Activated CD4-positive, alpha-beta T cell treated with anti-CD3 and anti-CD28 coated beads, Interleukin-2, amount 10 ng/mL, durations not matched to agents 7 days and 5 days (primary cell): ENCODE measurements at regions not wholly inside any gene's neighbourhood (a gene's known extent, or its start where the extent isn't known, plus 50 kb on each side); places are given as distances from the start of the nearest gene placed in this dataset.

Source experiments
- CTCF ChIA-PET: fragments of 350-600 bp; sonication (Branson Sonifier 250); formaldehyde crosslinking; loops from one replicate; lab custom pipeline; 2021; ENCODE audit warnings: antibody characterized with exemption; lab: Charles Lee
- POLR2A ChIA-PET: fragments of 350-600 bp; sonication (Branson Sonifier 250); formaldehyde crosslinking; loops from one replicate; lab custom pipeline; 2021; ENCODE audit warnings: antibody characterized with exemption; lab: Charles Lee
- DNase-seq: peaks from one replicate; pipeline ENCODE4 v3.0.0-alpha.2; 2020
- H3K27ac Mint-ChIP-seq: one replicate; pipeline ENCODE4 v1.8.0; 2021; ENCODE audit warnings: mild to moderate bottlenecking, moderate library complexity, mixed read lengths
- H3K27me3 Mint-ChIP-seq: one replicate; pipeline ENCODE4 v1.8.0; 2021; ENCODE audit warnings: mixed read lengths
- H3K36me3 Mint-ChIP-seq: one replicate; pipeline ENCODE4 v1.8.0; 2021; ENCODE audit warnings: low read depth, mixed read lengths
- H3K4me1 Mint-ChIP-seq: one replicate; pipeline ENCODE4 v1.8.0; 2021; ENCODE audit warnings: mixed read lengths
- H3K4me3 Mint-ChIP-seq: one replicate; pipeline ENCODE4 v1.8.0; 2021; ENCODE audit warnings: mild to moderate bottlenecking, moderate library complexity, mixed read lengths
- H3K9me3 Mint-ChIP-seq: one replicate; pipeline ENCODE4 v1.8.0; 2021; ENCODE audit warnings: mixed read lengths

DNA sequence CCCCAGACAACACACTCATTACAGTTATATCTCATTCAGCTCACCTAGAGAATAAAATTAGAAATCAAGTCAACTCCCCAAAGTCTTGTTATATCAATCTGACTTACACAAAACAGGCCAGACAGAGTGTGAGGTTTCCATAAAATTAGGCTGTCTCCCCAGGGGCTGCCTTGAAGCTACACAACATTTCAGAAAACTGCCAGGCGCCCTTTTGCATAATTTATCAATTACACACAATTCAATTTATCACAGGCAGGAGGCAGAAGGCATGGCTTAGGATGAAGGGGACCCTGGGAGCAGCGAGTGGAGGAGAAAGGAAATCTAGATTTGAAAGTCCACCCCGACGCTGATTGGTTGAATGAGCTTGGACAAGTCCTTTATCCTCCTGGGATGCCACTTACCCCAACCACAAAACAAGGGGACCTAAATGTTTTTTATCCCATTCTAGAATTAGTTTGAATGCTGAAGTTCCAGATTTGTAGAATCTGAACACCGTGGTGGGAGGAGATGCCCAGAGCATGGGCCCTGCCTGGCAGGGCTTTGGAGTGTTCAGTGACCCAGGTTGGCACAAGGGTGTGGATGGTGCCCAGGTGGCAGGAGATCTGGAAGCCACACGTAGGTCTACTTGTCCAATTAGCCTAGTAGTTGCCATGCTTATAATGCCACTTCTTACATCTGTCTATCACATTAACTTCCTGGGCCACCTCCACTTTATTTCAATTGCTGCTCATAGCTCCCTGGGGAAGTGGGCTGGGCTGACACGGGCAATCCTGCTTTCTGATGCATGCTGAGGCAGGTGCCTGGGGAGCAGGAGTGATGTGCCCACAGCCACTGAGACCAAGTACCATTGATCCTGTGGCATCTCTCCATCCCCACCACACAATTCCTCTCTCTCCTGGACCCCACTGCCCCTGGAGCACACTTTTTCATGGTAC lies 119.8 kb upstream of the TLE3 start:
- no peaks in the 10 kb centered on the region for H3K4me1 Mint-ChIP-seq
- ChIA-PET POLR2A (no interaction called here), CTCF (interaction anchor here (1.2 kb wide), 1 partner anchor 9 kb away, joined by 3 read pairs; no protein-coding TSS in a partner anchor)
- no peak overlapping the region for H3K4me3 Mint-ChIP-seq
- no peak for DNase-seq
- H3K36me3 Mint-ChIP-seq = no peaks in the 10 kb centered on the region
- H3K9me3 Mint-ChIP-seq = no peaks in the 10 kb centered on the region
- no peak overlapping the region for H3K27ac Mint-ChIP-seq
- peaks cover 4% of the 10 kb centered on the region for H3K27me3 Mint-ChIP-seq

DNA sequence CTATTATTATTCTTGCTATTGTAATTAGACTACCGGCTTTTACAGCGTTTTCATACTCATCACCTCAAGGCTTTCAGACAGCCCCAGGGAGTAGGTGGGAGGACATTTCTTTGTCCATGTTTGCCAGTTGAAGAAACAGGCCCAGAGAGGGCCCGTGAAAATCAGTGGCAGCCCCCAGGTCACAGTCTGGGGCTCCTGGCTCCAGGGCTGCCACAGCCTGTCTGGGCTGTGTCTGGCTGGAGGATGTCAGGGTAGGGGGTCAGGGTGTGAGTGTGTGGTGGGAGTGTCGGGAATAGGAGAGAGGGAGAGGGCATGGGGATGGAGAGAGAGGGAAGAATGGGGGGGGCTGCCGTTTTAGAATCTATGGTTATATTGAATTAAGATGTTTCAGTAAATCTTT lies 118.2 kb upstream of the TLE3 start:
- no peak overlapping the region for H3K27ac Mint-ChIP-seq
- no peak for DNase-seq
- H3K27me3 Mint-ChIP-seq = peaks cover 6% of the 10 kb centered on the region
- no peaks in the 10 kb centered on the region for H3K9me3 Mint-ChIP-seq
- no peak overlapping the region for H3K4me3 Mint-ChIP-seq
- no peaks in the 10 kb centered on the region for H3K4me1 Mint-ChIP-seq
- ChIA-PET CTCF (no interaction called here), POLR2A (no interaction called here)
- no peaks in the 10 kb centered on the region for H3K36me3 Mint-ChIP-seq

DNA sequence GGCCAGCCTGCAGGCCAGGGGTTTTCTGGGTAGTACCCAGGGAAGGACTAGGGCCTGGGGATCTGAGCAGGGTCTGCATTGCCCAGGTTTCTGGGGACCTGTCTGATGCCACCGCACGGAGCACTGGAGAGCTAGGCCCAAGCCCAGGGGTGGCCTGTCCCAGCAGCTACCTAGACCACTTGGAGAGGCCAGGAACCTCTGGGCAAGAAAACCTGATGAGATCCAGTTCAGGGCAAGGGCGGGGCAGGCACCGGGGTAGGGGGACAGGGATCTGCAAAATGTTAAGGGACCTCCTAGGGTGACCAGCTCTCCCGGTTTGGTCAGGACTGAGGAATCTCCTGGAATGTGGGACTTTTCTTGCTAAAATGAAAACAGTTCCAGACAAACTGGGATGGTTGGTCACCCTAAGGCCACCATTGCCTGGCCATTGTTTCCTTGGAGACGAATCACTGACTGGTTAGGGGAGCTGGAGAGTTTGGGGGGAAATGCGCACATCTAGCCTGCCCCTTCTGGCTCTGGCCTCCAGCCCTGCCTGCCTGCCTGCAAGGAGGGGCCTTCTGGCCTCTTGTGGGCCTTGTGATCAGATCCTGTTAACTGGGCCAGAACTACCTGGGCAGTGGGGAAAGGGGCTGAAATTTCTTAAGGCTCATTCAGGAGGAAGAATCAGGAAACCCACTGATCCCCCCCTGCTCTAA lies 117.4 kb upstream of the TLE3 start:
- no peak for DNase-seq
- peaks cover 6% of the 10 kb centered on the region for H3K27me3 Mint-ChIP-seq
- H3K36me3 Mint-ChIP-seq = no peaks in the 10 kb centered on the region
- POLR2A ChIA-PET = no interaction called here
- H3K27ac Mint-ChIP-seq = no peak overlapping the region
- no peaks in the 10 kb centered on the region for H3K4me1 Mint-ChIP-seq
- H3K9me3 Mint-ChIP-seq = no peaks in the 10 kb centered on the region
- CTCF ChIA-PET = no interaction called here
- no peak overlapping the region for H3K4me3 Mint-ChIP-seq

DNA sequence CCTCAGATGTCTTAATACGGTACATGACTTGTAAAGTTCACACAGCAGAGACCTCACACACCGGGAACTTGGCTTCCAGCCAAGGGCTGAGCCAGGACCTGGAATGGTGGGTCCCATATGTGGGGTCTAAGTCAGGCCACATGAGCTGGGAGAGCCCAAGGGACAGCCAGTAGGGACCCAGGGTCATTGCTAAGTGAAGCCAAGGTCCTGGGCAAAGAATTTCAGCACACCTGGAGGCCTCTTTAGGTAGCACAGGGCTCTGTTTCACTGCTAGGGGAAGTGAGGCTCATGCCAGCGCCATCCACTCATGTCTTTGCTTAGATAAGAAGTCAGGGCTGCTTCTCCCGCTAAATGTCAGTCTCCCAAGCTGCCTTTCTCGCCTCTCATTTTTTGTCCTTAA lies 116.6 kb upstream of the TLE3 start:
- DNase-seq = no peak
- ChIA-PET POLR2A (no interaction called here), CTCF (no interaction called here)
- H3K4me3 Mint-ChIP-seq = no peak overlapping the region
- H3K36me3 Mint-ChIP-seq = no peaks in the 10 kb centered on the region
- H3K27me3 Mint-ChIP-seq = peaks cover 10% of the 10 kb centered on the region
- no peaks in the 10 kb centered on the region for H3K4me1 Mint-ChIP-seq
- H3K27ac Mint-ChIP-seq = no peak overlapping the region
- H3K9me3 Mint-ChIP-seq = no peaks in the 10 kb centered on the region

DNA sequence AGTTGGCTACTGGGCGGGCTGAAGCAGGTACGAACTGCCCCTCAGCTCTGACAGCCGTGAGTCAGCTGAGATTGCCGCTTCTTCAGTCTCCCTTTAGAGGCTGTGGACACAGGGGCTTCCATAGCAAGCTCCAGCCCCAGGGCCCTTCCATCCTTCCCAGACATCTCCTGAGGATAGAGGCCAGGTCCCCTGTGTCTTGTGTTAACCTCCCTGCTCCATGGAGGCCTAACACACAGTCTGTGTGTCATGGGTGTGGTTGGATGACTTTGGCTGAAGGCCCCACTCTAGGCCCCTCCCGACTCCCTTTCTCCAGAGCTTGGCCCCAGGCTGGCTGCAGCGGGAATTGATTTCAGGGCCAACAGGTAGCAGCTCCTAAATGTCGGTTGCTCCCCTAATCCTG lies 116.1 kb upstream of the TLE3 start:
- POLR2A ChIA-PET = no interaction called here
- CTCF ChIA-PET = no interaction called here
- H3K27ac Mint-ChIP-seq = no peak overlapping the region

DNA sequence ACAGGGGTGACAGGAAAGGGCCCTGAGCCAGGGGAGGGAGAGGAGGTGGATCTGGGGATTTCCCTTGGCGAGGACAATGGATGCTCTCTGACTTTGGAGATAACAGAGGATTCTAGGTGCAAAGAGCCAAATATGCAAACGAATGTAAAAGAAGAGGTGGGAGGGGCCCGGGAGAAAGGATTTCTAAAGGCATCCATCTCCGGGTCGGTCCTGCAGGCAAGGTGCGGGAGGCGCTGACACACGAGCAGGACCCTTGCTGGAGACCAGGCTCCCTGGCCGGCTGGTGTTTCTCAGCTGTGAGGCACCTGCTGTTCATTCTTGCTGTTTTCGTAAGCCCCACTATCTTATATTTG lies 115.2 kb upstream of the TLE3 start:
- H3K9me3 Mint-ChIP-seq = no peaks in the 10 kb centered on the region
- no peak overlapping the region for H3K4me3 Mint-ChIP-seq
- ChIA-PET CTCF (no interaction called here), POLR2A (no interaction called here)
- H3K27me3 Mint-ChIP-seq = peaks cover 6% of the 10 kb centered on the region
- H3K4me1 Mint-ChIP-seq = no peaks in the 10 kb centered on the region
- DNase-seq = no peak
- H3K27ac Mint-ChIP-seq = no peak overlapping the region
- H3K36me3 Mint-ChIP-seq = no peaks in the 10 kb centered on the region

More for the DNA sequence above, 116.1 kb upstream of the TLE3 start:
- Mint-ChIP-seq H3K4me3 (no peak overlapping the region), H3K36me3 (no peaks in the 10 kb centered on the region), H3K9me3 (no peaks in the 10 kb centered on the region), H3K4me1 (no peaks in the 10 kb centered on the region), H3K27me3 (peaks cover 7% of the 10 kb centered on the region)
- DNase-seq = no peak

DNA sequence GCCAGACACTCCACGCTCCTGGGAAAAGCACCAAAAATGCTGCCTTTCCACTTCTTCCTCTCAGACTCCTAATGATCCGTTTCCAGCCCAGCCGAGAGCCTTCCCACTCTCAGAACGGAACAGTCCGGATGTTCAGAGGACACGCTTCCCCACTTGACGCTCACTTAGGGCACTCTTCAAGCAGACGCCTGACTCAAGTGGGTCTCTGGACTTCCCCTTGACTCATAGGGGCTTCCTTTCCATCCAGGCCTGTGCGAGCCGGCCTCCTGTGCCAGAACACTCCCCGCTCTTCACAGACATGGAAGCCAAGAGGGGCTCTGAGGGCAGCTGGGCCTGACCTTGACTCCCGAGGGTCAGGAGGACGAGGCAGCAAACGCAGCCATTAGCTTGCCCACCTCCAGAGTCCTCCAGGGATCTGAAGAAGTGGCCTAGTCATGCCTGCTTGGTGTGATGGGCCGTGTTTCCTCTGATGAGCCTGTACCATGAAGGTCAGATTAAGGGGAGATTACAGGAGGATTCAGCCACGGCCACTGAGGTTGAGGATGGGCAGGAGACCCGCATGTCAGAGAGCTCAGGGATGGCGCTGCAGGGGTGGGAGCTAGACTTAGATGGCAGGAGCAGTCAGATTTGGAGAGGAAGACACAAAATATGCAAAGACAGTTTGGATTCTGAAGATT lies 114.7 kb upstream of the TLE3 start:
- POLR2A ChIA-PET = no interaction called here

DNA sequence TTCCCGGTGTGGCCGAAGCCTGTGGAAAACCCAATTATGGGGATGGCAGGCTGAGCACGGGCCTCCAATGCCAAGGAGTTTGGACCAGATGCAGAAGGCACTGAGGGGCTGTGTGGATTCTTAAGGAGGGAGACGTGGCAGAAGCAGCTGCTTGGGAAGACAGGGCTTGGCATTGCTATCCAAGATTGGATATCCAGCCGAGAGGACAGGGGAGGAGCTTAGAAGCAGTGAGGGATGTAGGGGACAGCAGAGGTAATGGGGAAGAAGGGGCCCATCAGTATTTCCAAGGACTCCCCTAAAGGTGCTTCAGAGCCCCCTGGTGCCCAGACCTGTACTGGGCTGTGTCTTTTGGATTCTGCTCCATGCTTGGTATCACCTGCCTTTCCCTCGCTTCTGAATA lies 112.8 kb upstream of the TLE3 start:
- Mint-ChIP-seq H3K27ac (no peak overlapping the region), H3K36me3 (no peaks in the 10 kb centered on the region), H3K27me3 (peaks cover 9% of the 10 kb centered on the region), H3K4me1 (no peaks in the 10 kb centered on the region), H3K4me3 (no peak overlapping the region), H3K9me3 (no peaks in the 10 kb centered on the region)
- no peak for DNase-seq
- ChIA-PET POLR2A (no interaction called here), CTCF (no interaction called here)

More for the DNA sequence above, 114.7 kb upstream of the TLE3 start:
- no peak overlapping the region for H3K27ac Mint-ChIP-seq
- no peak overlapping the region for H3K4me3 Mint-ChIP-seq
- no peak for DNase-seq
- no peaks in the 10 kb centered on the region for H3K36me3 Mint-ChIP-seq
- CTCF ChIA-PET = interaction anchor here (1.0 kb wide), 1 partner anchor 165 kb away, joined by 4 read pairs; no protein-coding TSS in a partner anchor
- H3K27me3 Mint-ChIP-seq = peaks cover 6% of the 10 kb centered on the region
- H3K9me3 Mint-ChIP-seq = no peaks in the 10 kb centered on the region
- no peaks in the 10 kb centered on the region for H3K4me1 Mint-ChIP-seq

DNA sequence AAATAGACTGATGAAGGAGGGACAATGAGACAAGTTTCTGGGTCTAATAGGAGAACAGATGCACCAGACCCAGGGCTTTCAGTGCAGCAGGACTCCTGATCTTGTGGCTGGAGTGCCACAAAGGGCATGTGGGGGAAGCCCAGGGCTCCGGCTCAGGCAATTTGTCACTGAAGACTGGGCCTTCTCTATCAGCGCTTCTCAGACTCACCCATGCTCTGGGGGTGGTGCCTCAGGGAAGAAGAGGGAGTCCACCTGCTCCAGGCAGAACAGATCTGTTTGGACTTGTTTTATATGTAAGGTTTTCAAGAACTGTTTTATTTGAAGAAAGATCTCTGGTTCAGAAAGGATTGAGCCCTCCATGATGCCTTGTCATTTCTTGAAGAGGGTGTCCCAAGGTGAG lies 112.4 kb upstream of the TLE3 start:
- Mint-ChIP-seq H3K27ac (no peak overlapping the region), H3K9me3 (no peaks in the 10 kb centered on the region), H3K4me3 (no peak overlapping the region), H3K27me3 (peaks cover 9% of the 10 kb centered on the region), H3K4me1 (no peaks in the 10 kb centered on the region), H3K36me3 (no peaks in the 10 kb centered on the region)
- DNase-seq = no peak
- ChIA-PET POLR2A (no interaction called here), CTCF (no interaction called here)

DNA sequence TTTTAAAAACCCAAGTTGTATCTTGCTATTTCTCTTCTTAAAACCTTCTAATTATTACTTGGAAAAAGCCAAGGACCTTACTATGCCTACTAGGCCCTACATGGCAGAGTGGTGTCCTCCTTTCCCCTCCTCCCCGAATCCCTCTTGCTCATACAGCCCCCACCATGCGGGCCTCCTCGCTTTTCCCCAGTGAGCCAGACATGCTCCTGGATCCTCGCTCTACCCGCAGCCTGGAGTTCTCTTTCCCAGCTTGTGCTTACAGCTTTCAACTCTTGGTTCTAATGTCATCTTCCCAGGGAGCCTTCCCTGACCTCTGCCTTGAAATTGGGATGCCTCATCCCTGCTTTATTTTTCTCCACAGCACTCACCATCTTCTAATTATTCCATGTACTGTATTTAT lies 111.8 kb upstream of the TLE3 start:
- no peak overlapping the region for H3K4me3 Mint-ChIP-seq
- CTCF ChIA-PET = no interaction called here
- peaks cover 9% of the 10 kb centered on the region for H3K27me3 Mint-ChIP-seq
- no peak for DNase-seq
- no peaks in the 10 kb centered on the region for H3K9me3 Mint-ChIP-seq
- no peak overlapping the region for H3K27ac Mint-ChIP-seq
- POLR2A ChIA-PET = no interaction called here
- no peaks in the 10 kb centered on the region for H3K36me3 Mint-ChIP-seq
- H3K4me1 Mint-ChIP-seq = no peaks in the 10 kb centered on the region

DNA sequence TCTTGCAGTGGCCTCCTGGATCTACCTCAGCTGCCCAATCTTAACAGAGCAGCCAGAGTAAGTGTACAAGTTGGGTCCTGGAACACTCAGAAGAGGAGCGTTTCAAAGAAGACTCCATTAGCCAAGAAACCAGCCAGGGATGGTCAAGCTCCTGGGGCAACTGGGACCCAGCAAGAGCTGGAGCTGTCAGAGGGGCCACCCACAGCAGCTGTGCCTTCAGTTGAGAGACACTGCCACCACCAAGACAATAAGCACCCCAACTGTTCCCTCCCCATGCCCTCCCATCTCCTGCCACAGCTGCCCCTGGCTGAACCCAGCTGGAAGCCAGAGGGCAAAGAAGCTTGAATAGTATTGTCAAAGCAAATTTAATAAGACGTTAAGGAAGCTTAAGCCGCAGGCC lies 110.6 kb upstream of the TLE3 start:
- Mint-ChIP-seq H3K27me3 (peaks cover 9% of the 10 kb centered on the region), H3K4me3 (no peak overlapping the region), H3K27ac (no peak overlapping the region), H3K36me3 (no peaks in the 10 kb centered on the region), H3K9me3 (no peaks in the 10 kb centered on the region), H3K4me1 (no peaks in the 10 kb centered on the region)
- DNase-seq = no peak
- ChIA-PET POLR2A (no interaction called here), CTCF (interaction anchor here (1.2 kb wide), 1 partner anchor 9 kb away, joined by 3 read pairs; no protein-coding TSS in a partner anchor)

DNA sequence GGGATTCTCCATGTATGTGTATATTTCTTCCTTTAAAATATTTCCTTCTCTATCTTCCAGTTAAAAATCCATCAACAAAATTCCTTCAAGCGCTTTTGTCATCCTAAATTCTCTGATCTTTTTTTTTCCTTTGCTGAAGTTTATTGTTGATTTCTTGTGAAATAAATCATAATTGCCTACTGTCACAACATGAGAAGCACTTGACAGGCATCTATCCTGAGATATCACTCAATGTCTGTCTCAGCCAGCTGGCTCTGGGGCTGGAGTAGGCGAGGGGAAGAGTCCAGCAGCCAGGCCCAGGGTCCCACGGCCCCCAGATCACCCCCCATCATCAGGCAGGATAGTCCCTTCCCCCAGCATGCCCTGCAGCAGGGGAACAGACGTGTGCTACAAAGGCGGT lies 109.0 kb upstream of the TLE3 start:
- Mint-ChIP-seq H3K4me1 (no peaks in the 10 kb centered on the region), H3K27me3 (peaks cover 9% of the 10 kb centered on the region), H3K36me3 (no peaks in the 10 kb centered on the region), H3K27ac (no peak overlapping the region), H3K4me3 (no peak overlapping the region), H3K9me3 (no peaks in the 10 kb centered on the region)
- no peak for DNase-seq
- ChIA-PET CTCF (interaction anchor here (0.9 kb wide), 1 partner anchor 47 kb away, joined by 3 read pairs; no protein-coding TSS in a partner anchor), POLR2A (no interaction called here)

DNA sequence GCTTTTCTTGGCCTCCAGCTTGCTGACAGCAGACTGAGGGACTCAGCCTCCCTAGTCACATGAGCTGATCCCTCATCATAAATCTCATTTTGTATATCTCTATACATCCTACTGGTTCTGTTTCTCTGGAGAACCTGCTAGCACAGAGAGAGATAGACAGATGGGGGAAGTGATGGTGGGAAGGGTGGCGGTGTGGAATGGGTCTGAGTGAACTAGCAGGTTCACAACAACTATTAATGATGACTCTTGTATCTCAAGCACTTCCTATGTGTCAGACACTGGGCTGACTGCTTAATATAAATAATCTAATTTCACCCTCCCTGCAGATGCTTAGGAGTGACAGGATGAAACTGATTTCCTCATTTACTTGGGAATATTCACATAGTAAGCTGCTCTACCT lies 106.9 kb upstream of the TLE3 start:
- peaks cover 4% of the 10 kb centered on the region for H3K27me3 Mint-ChIP-seq
- H3K27ac Mint-ChIP-seq = no peak overlapping the region
- no peaks in the 10 kb centered on the region for H3K9me3 Mint-ChIP-seq
- no peak for DNase-seq
- ChIA-PET POLR2A (no interaction called here), CTCF (interaction anchor here (1.7 kb wide), 1 partner anchor 18 kb away, joined by 3 read pairs; no protein-coding TSS in a partner anchor)
- no peak overlapping the region for H3K4me3 Mint-ChIP-seq
- H3K36me3 Mint-ChIP-seq = no peaks in the 10 kb centered on the region
- H3K4me1 Mint-ChIP-seq = no peaks in the 10 kb centered on the region
